ENCODE measurements at regions not wholly inside any gene's neighbourhood (a gene's known extent, or its start where the extent isn't known, plus 50 kb on each side); places are given as distances from the start of the nearest gene placed in this dataset.

DNA sequence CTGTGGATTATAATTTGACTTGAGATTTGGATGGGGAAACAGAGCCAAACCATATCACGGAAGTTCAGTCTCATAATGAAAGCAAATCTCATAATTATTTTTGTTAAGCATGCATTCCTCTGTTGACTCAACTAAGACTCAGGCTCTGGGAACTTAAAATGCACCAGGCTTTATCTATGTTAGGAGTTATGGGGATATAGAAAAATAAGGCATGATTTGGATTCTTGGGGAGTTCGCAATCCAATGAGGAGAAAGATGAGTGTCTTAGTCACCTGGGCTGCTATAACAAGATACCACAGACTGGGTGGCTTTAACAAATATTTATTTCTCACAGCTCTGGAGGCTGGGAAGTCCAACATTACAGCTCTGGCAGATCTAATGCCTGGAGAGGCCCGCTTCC, 89.4 kb upstream of the TJP1 start:
- TF ChIP-seq, protein P1, sequence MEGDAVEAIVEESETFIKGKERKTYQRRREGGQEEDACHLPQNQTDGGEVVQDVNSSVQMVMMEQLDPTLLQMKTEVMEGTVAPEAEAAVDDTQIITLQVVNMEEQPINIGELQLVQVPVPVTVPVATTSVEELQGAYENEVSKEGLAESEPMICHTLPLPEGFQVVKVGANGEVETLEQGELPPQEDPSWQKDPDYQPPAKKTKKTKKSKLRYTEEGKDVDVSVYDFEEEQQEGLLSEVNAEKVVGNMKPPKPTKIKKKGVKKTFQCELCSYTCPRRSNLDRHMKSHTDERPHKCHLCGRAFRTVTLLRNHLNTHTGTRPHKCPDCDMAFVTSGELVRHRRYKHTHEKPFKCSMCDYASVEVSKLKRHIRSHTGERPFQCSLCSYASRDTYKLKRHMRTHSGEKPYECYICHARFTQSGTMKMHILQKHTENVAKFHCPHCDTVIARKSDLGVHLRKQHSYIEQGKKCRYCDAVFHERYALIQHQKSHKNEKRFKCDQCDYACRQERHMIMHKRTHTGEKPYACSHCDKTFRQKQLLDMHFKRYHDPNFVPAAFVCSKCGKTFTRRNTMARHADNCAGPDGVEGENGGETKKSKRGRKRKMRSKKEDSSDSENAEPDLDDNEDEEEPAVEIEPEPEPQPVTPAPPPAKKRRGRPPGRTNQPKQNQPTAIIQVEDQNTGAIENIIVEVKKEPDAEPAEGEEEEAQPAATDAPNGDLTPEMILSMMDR (IDR thresholded peaks at IDR 0.05): no peak
- no peak for TF ChIP-seq POLR2A (IDR thresholded peaks at IDR 0.05)

Data from esophagus squamous epithelium (tissue), 4 donors.